Immature natural killer cell (primary cell): ENCODE measurements at regions not wholly inside any gene's neighbourhood (a gene's known extent, or its start where the extent isn't known, plus 50 kb on each side); places are given as distances from the start of the nearest gene placed in this dataset.
"Not testable (repeated sequence)": the region's sequence is repeated elsewhere in the genome, so short reads cannot be mapped to it uniquely, and the experiment has no call there.

Experiments
- DNase-seq, 3 donors: peaks; one replicate each; pipeline ENCODE4 v3.0.0; 2022; ENCODE audit warnings: mixed read lengths in 1 of 3
- H3K27ac Mint-ChIP-seq, 6 donors: one replicate each; pipeline ENCODE4 v1.8.0; 2020; ENCODE audit warnings: mixed read lengths in 6 of 6, mild to moderate bottlenecking in 5 of 6, inconsistent platforms in 4 of 6, moderate library complexity in 3 of 6
- H3K27me3 Mint-ChIP-seq, 3 donors: one replicate each; pipeline ENCODE4 v1.8.0; 2020 to 2021; ENCODE audit warnings: low read depth in 3 of 3, mild to moderate bottlenecking in 3 of 3, mixed read lengths in 3 of 3, moderate library complexity in 3 of 3, inconsistent platforms in 1 of 3
- H3K36me3 Mint-ChIP-seq, 3 donors: one replicate each; pipeline ENCODE4 v1.8.0; 2020; ENCODE audit warnings: mixed read lengths in 3 of 3, inconsistent platforms in 2 of 3, mild to moderate bottlenecking in 2 of 3
- H3K4me1 Mint-ChIP-seq, 2 donors: one replicate each; pipeline ENCODE4 v1.8.0; 2020; ENCODE audit warnings: inconsistent platforms in 2 of 2, mild to moderate bottlenecking in 2 of 2, mixed read lengths in 2 of 2, moderate library complexity in 1 of 2
- H3K4me3 Mint-ChIP-seq, 5 donors: one replicate each; pipeline ENCODE4 v1.8.0; 2020; ENCODE audit warnings: mild to moderate bottlenecking in 5 of 5, mixed read lengths in 5 of 5, inconsistent platforms in 3 of 5, moderate library complexity in 3 of 5
- H3K9me3 Mint-ChIP-seq, 6 donors: one replicate each; pipeline ENCODE4 v1.8.0; 2020; ENCODE audit warnings: mild to moderate bottlenecking in 6 of 6, mixed read lengths in 6 of 6, inconsistent platforms in 4 of 6, moderate library complexity in 3 of 6

GRCh38 chr17:6261466-6261865 lies 173.5 kb downstream of the AIPL1 start:
- DNase-seq: no peak
- H3K27me3 Mint-ChIP-seq: peaks cover 1 to 21% (median 6%) of the 10 kb centered on the region in 3 donors
- no peaks in the 10 kb centered on the region for H3K4me1 Mint-ChIP-seq
- no peaks in the 10 kb centered on the region for H3K36me3 Mint-ChIP-seq
- no peak overlapping the region for H3K4me3 Mint-ChIP-seq
- H3K27ac Mint-ChIP-seq: no peak overlapping the region
- H3K9me3 Mint-ChIP-seq: no peaks in the 10 kb centered on the region

DNA sequence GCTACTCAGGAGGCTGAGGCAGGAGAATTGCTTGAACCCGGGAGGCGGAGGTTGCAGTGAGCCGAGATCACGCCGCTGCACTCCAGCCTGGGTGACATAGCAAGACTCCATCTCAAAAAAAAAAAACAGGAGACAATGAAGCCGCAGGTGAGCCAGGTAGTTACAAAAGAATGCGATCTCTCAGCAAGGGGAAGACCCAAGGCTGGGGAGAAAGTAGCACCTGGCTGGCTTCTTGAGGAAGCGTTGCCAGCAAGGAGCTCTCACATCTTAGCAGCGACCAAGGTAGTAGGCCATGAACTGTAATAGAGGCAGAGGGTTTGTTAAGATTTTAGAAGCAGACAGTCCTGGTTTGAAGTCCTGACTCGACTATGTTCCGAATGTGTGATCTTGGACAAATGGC lies 175.0 kb downstream of the AIPL1 start:
- no peaks in the 10 kb centered on the region for H3K4me1 Mint-ChIP-seq
- no peak for DNase-seq
- H3K27me3 Mint-ChIP-seq: peaks cover 4 to 28% (median 9%) of the 10 kb centered on the region in 3 donors
- H3K9me3 Mint-ChIP-seq: no peaks in the 10 kb centered on the region
- no peak overlapping the region for H3K4me3 Mint-ChIP-seq
- H3K36me3 Mint-ChIP-seq: no peaks in the 10 kb centered on the region
- no peak overlapping the region for H3K27ac Mint-ChIP-seq

- Mint-ChIP-seq H3K4me1 (no peaks in the 10 kb centered on the region), H3K4me3 (no peak overlapping the region)
Measured at GRCh38 chr17:6257336-6257735, 177.6 kb downstream of the AIPL1 start.

GRCh38 chr17:6255322-6255721 lies 179.6 kb downstream of the AIPL1 start:
- no peak overlapping the region for H3K4me3 Mint-ChIP-seq
- no peaks in the 10 kb centered on the region for H3K4me1 Mint-ChIP-seq
- H3K27ac Mint-ChIP-seq: no peak overlapping the region
- H3K27me3 Mint-ChIP-seq: peaks cover 5 to 23% (median 7%) of the 10 kb centered on the region in 3 donors
- H3K36me3 Mint-ChIP-seq: no peaks in the 10 kb centered on the region
- no peak for DNase-seq
- no peaks in the 10 kb centered on the region for H3K9me3 Mint-ChIP-seq

More at GRCh38 chr17:6257336-6257735, 177.6 kb downstream of the AIPL1 start:
- Mint-ChIP-seq H3K27ac (no peak overlapping the region), H3K36me3 (no peaks in the 10 kb centered on the region), H3K9me3 (no peaks in the 10 kb centered on the region), H3K27me3 (peaks cover 5 to 24% (median 9%) of the 10 kb centered on the region in 3 donors)
- no peak for DNase-seq

- H3K4me1 Mint-ChIP-seq: no peaks in the 10 kb centered on the region
- H3K36me3 Mint-ChIP-seq: no peaks in the 10 kb centered on the region
- no peak overlapping the region for H3K4me3 Mint-ChIP-seq
- peaks cover 0 to 1% (median 0%) of the 10 kb centered on the region in 6 donors for H3K9me3 Mint-ChIP-seq
- no peak overlapping the region for H3K27ac Mint-ChIP-seq
- H3K27me3 Mint-ChIP-seq: peaks cover 7 to 24% (median 8%) of the 10 kb centered on the region in 3 donors
- no peak for DNase-seq
Measured at GRCh38 chr17:6254036-6254435, 180.9 kb downstream of the AIPL1 start.

- H3K27me3 Mint-ChIP-seq: peaks cover 7 to 17% (median 8%) of the 10 kb centered on the region in 3 donors
- not testable (repeated sequence) for H3K27ac Mint-ChIP-seq, H3K4me3 Mint-ChIP-seq, H3K9me3 Mint-ChIP-seq, H3K36me3 Mint-ChIP-seq, DNase-seq, H3K4me1 Mint-ChIP-seq
Measured at GRCh38 chr17:6251640-6252039, 181.5 kb downstream of the WSCD1 start.

GRCh38 chr17:6249732-6250131 lies 179.6 kb downstream of the WSCD1 start:
- no peaks in the 10 kb centered on the region for H3K36me3 Mint-ChIP-seq
- no peaks in the 10 kb centered on the region for H3K4me1 Mint-ChIP-seq

DNA sequence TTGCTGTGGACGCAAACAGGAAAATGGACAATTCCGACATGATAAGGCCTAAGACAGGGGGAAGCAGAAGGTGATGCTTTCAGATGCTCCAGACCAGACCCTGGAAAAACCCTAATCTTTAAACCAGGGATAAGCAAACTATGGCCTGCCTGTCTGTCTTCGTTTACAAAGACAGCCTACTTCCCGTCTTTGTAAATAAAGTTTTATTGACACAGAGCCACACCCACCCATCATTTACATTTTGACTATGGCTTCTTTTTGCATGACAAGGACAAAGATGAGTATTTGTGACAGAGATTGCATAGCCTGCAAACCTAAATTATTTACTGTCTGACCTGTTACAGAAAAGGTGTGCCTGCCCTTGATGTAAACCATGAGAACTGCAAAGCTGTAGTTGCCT lies 177.9 kb downstream of the WSCD1 start:
- H3K27me3 Mint-ChIP-seq: peaks cover 3 to 5% (median 4%) of the 10 kb centered on the region in 3 donors
- no peak overlapping the region for H3K4me3 Mint-ChIP-seq
- H3K9me3 Mint-ChIP-seq: peaks cover 0 to 1% (median 0%) of the 10 kb centered on the region in 6 donors
- H3K27ac Mint-ChIP-seq: no peak overlapping the region
- H3K4me1 Mint-ChIP-seq: no peaks in the 10 kb centered on the region
- H3K36me3 Mint-ChIP-seq: no peaks in the 10 kb centered on the region
- no peak for DNase-seq

More at GRCh38 chr17:6249732-6250131, 179.6 kb downstream of the WSCD1 start:
- Mint-ChIP-seq H3K9me3 (peaks cover 0 to 1% (median 0%) of the 10 kb centered on the region in 6 donors), H3K27ac (no peak overlapping the region), H3K27me3 (peaks cover 4 to 8% (median 4%) of the 10 kb centered on the region in 3 donors), H3K4me3 (no peak overlapping the region)
- no peak for DNase-seq

DNA sequence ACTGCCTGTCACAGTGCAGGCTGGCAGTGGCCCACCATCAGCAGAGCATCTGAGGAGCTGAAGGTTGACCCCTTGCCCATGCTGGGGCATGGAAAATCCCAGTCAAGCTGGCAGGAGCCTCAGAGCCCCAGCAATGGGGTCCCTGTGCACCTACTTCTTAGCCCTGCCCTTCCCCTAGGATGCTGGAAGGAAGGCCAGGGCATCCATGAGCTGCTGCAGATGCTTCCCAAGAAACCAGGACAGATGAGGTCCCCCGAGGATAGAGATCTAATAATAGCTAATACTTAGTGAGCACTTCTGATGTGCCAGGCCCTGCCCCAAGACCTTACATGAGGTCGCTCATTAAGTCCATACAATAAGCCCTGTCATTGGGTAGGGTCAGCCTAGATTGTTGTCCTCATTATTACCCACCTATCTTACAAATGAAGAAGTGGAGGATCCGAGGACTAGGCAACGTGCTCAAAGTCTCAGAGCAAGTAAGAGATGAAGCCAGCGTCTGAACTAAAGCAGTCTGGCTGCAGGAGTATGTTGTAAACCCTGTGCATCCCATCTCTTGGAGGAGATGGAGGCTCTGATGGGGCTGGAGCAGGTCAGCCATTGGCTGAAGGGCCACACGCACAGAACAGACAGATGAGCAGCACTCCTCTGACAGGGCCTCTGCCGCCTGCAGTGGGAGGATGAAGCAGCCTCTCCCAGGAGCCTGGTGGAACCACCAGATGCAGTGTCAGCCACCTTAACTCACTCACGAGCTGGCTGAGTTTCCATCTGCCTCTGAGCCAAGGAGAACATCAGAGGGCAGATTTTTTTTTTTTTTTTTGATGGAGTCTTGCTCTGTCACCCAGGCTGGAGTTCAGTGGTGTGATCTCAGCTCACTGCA lies 175.4 kb downstream of the WSCD1 start:
- H3K36me3 Mint-ChIP-seq: no peaks in the 10 kb centered on the region
- no peaks in the 10 kb centered on the region for H3K4me1 Mint-ChIP-seq
- no peak overlapping the region for H3K27ac Mint-ChIP-seq
- DNase-seq: no peak
- H3K4me3 Mint-ChIP-seq: no peak overlapping the region
- peaks cover 0 to 1% (median 0%) of the 10 kb centered on the region in 6 donors for H3K9me3 Mint-ChIP-seq
- peaks cover 4 to 7% (median 6%) of the 10 kb centered on the region in 3 donors for H3K27me3 Mint-ChIP-seq

DNA sequence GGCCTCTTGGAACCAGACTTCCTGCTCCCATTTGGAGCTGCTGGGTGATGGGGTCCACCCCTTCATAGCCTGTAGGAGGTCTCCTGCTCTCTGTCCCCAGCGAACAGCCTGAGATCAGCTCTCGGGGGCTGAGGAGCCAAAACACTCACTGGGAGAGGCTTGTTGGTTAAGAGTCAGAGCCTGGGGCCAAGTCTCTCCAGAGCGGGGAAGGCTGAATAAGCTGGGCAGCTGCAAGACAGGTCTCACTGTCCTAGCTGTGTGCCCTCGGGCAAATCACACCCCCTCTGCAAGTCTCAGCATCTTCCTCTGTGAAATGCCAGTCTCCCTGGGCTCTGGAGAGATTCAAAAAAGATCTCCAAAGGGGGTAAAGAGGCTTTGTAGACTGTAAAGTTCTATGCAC lies 174.6 kb downstream of the WSCD1 start:
- Mint-ChIP-seq H3K27ac (no peak overlapping the region), H3K9me3 (peaks cover 0 to 1% (median 0%) of the 10 kb centered on the region in 6 donors), H3K4me1 (no peaks in the 10 kb centered on the region), H3K36me3 (no peaks in the 10 kb centered on the region), H3K27me3 (peaks cover 3 to 10% (median 6%) of the 10 kb centered on the region in 3 donors), H3K4me3 (no peak overlapping the region)
- DNase-seq: no peak

- Mint-ChIP-seq H3K36me3 (no peaks in the 10 kb centered on the region), H3K27me3 (peaks cover 3 to 10% (median 6%) of the 10 kb centered on the region in 3 donors), H3K27ac (no peak overlapping the region), H3K9me3 (peaks cover 0 to 1% (median 0%) of the 10 kb centered on the region in 6 donors), H3K4me3 (no peak overlapping the region), H3K4me1 (no peaks in the 10 kb centered on the region)
- DNase-seq: no peak
Measured at GRCh38 chr17:6244253-6244652, 174.1 kb downstream of the WSCD1 start.

DNA sequence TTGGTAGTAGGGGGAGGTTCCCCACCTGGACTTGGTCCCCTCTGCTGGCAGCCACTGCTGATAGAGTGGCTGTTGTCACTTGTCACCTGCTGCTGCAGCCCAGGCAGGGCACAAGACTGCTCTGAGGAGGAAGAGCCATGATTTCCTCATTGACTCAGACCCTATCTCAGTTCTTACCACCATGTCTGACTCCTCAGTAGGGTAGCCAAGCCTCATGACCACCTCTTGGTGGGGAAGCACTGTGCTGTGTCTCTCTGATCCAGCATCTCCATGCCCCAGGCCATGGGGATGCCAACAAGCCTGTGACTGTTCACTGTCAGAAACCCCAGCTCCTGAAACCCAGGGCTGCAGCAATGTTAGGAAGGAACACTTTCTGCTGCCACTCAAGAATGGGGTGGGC lies 173.0 kb downstream of the WSCD1 start:
- no peaks in the 10 kb centered on the region for H3K4me1 Mint-ChIP-seq
- no peaks in the 10 kb centered on the region for H3K9me3 Mint-ChIP-seq
- no peak overlapping the region for H3K4me3 Mint-ChIP-seq
- peaks cover 0 to 7% (median 4%) of the 10 kb centered on the region in 3 donors for H3K27me3 Mint-ChIP-seq
- no peak overlapping the region for H3K27ac Mint-ChIP-seq
- DNase-seq: no peak
- H3K36me3 Mint-ChIP-seq: no peaks in the 10 kb centered on the region

DNA sequence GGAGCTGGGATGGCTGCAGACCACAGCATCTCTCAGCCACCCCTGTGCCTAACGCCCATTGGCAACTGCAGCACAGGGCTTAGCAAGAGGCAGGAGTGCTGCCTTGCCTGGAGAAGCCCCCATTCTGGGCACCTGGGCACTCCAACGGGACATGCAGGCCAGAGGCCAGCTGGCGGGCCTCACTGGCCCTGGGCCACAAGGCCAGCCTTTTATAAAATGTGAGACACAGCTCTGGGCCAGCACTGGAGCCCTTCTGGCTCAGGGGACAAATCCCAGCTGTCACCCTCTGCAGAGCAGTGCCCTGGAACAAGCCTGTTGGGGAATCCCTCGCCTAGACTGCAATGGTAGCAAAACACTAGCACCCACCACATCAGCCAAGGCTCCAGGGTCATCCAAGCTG lies 171.8 kb downstream of the WSCD1 start:
- Mint-ChIP-seq H3K27me3 (peaks cover 3 to 7% (median 6%) of the 10 kb centered on the region in 3 donors), H3K4me1 (no peaks in the 10 kb centered on the region), H3K4me3 (no peak overlapping the region), H3K36me3 (no peaks in the 10 kb centered on the region), H3K27ac (no peak overlapping the region), H3K9me3 (no peaks in the 10 kb centered on the region)
- no peak for DNase-seq

- no peak overlapping the region for H3K27ac Mint-ChIP-seq
- H3K9me3 Mint-ChIP-seq: no peaks in the 10 kb centered on the region
- H3K4me3 Mint-ChIP-seq: no peak overlapping the region
- H3K27me3 Mint-ChIP-seq: peaks cover 3 to 7% (median 7%) of the 10 kb centered on the region in 3 donors
- no peaks in the 10 kb centered on the region for H3K36me3 Mint-ChIP-seq
- H3K4me1 Mint-ChIP-seq: no peaks in the 10 kb centered on the region
- no peak for DNase-seq
Measured at GRCh38 chr17:6241381-6241780, 171.2 kb downstream of the WSCD1 start.
